Amygdala (tissue), 56 donors: ENCODE measurements at regions not wholly inside any gene's neighbourhood (a gene's known extent, or its start where the extent isn't known, plus 50 kb on each side); places are given as distances from the start of the nearest gene placed in this dataset.

ENCODE experiments used
- DNase-seq, 56 donors: peaks; one replicate each; lab custom pipeline; 2025; lab: John Stamatoyannopoulos, UW

- DNase-seq, result no peak
Observed at GRCh38 chr7:37504801-37505200, 56.1 kb upstream of the ELMO1 start.

- DNase-seq, result no peak
Observed at GRCh38 chr7:37505750-37506353, 57.2 kb upstream of the ELMO1 start.

GRCh38 chr7:37508118-37508517, 59.5 kb upstream of the ELMO1 start:
- DNase-seq, result no peak

GRCh38 chr7:37510043-37510634, 61.5 kb upstream of the ELMO1 start:
- peak in 3 of 56 donors; percentile 1 to 35 (median 15) for DNase-seq

GRCh38 chr7:37511915-37512314, 63.3 kb upstream of the ELMO1 start:
- no peak for DNase-seq

- DNase-seq, result no peak
Observed at GRCh38 chr7:37514497-37514896, 65.8 kb upstream of the ELMO1 start.

GRCh38 chr7:37516664-37517063, 68.0 kb upstream of the ELMO1 start:
- no peak for DNase-seq

GRCh38 chr7:37518266-37518665, 69.6 kb upstream of the ELMO1 start:
- no peak for DNase-seq

- DNase-seq, result no peak
Observed at GRCh38 chr7:37524056-37524455, 75.4 kb upstream of the ELMO1 start.

GRCh38 chr7:37524797-37525196, 76.1 kb upstream of the ELMO1 start:
- peak in 1 of 56 donors; percentile 8 for DNase-seq

- DNase-seq, result no peak
Observed at GRCh38 chr7:37526623-37527022, 78.0 kb upstream of the ELMO1 start.

- DNase-seq, result no peak
Observed at GRCh38 chr7:37527109-37527508, 78.4 kb upstream of the ELMO1 start.

GRCh38 chr7:37531225-37531624, 82.6 kb upstream of the ELMO1 start:
- DNase-seq, result no peak

GRCh38 chr7:37532636-37533035, 84.0 kb upstream of the ELMO1 start:
- DNase-seq, result no peak

GRCh38 chr7:37534893-37535610, 86.4 kb upstream of the ELMO1 start:
- peak in 6 of 56 donors; percentile 10 to 33 (median 12) for DNase-seq

GRCh38 chr7:37535841-37536240, 87.2 kb upstream of the ELMO1 start:
- DNase-seq, result no peak

- DNase-seq, result no peak
Observed at GRCh38 chr7:37536706-37537105, 88.0 kb upstream of the ELMO1 start.

GRCh38 chr7:37537439-37537838, 88.8 kb upstream of the ELMO1 start:
- no peak for DNase-seq

- no peak for DNase-seq
Observed at GRCh38 chr7:37538945-37539344, 90.3 kb upstream of the ELMO1 start.

GRCh38 chr7:37540917-37541316, 92.3 kb upstream of the ELMO1 start:
- DNase-seq, result peak in 31 of 56 donors; percentile 2 to 72 (median 23)

- DNase-seq, result no peak
Observed at GRCh38 chr7:37541810-37542443, 93.3 kb upstream of the ELMO1 start.
